ENCODE measurements at regions not wholly inside any gene's neighbourhood (a gene's known extent, or its start where the extent isn't known, plus 50 kb on each side); places are given as distances from the start of the nearest gene placed in this dataset.

DNA sequence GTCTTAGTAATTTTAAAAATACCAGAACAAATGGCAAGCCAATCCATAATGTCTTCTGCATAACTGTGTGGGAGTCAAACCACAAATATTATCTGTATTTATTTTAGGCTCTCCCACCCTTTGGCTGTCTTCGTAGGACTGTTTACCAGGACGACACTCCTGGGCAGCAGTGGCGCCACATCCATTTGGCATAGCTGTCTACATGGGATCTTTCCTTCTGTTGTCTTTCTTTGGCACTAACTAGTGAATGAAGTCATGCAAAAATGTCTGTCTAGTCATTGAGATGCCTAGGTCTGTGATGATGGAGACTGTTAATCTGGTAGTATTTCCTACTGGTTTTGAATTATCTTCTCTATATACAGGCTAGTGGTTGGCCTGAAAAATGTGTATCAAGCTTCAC is 54.0 kb upstream of the CHMP2B start:
- no peak overlapping the region for H3K9ac ChIP-seq
- POLR2A ChIA-PET = no interaction called here

More for the DNA sequence above, 54.0 kb upstream of the CHMP2B start:
- Histone ChIP-seq H3K36me3 (replicated peaks in 1 of 2; ENCODE audit: control insufficient read depth in 1 of 2, insufficient read depth in 2 of 2, low read length in 1 of 2) (no peaks in the 10 kb centered on the region), H3K4me3 (ENCODE audit: low read depth in 2 of 2, low read length in 1 of 2) (no peak overlapping the region), H2AFZ (ENCODE audit: low read depth) (no peak overlapping the region), H3K4me1 (ENCODE audit: control insufficient read depth in 1 of 2, insufficient read depth in 2 of 2, low read depth in 1 of 2, low read length in 1 of 2) (no peaks in the 10 kb centered on the region), H3K9me2 (no peaks in the 10 kb centered on the region), H3K4me2 (no peak overlapping the region), H3K27me3 (ENCODE audit: insufficient read depth) (peaks cover 12% of the 10 kb centered on the region; the same call in 1 of the 2 replicates), H3K27ac (ENCODE audit: low read depth in 2 of 2, low read length in 1 of 2) (no peak overlapping the region), H3F3A (replicated peaks; ENCODE audit: insufficient read depth) (no peaks in the 10 kb centered on the region), H3K9me3 (no peaks in the 10 kb centered on the region), H4K20me1 (ENCODE audit: insufficient read depth) (no peaks in the 10 kb centered on the region), H3K79me2 (ENCODE audit: insufficient read depth) (no peaks in the 10 kb centered on the region)
- no peak for DNase-seq
- TF ChIP-seq, protein P1, sequence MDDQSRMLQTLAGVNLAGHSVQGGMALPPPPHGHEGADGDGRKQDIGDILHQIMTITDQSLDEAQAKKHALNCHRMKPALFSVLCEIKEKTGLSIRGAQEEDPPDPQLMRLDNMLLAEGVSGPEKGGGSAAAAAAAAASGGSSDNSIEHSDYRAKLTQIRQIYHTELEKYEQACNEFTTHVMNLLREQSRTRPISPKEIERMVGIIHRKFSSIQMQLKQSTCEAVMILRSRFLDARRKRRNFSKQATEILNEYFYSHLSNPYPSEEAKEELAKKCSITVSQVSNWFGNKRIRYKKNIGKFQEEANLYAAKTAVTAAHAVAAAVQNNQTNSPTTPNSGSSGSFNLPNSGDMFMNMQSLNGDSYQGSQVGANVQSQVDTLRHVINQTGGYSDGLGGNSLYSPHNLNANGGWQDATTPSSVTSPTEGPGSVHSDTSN (IDR thresholded peaks at IDR 0.05) = no peak
- TF ChIP-seq, protein P2, sequence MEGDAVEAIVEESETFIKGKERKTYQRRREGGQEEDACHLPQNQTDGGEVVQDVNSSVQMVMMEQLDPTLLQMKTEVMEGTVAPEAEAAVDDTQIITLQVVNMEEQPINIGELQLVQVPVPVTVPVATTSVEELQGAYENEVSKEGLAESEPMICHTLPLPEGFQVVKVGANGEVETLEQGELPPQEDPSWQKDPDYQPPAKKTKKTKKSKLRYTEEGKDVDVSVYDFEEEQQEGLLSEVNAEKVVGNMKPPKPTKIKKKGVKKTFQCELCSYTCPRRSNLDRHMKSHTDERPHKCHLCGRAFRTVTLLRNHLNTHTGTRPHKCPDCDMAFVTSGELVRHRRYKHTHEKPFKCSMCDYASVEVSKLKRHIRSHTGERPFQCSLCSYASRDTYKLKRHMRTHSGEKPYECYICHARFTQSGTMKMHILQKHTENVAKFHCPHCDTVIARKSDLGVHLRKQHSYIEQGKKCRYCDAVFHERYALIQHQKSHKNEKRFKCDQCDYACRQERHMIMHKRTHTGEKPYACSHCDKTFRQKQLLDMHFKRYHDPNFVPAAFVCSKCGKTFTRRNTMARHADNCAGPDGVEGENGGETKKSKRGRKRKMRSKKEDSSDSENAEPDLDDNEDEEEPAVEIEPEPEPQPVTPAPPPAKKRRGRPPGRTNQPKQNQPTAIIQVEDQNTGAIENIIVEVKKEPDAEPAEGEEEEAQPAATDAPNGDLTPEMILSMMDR (IDR thresholded peaks at IDR 0.05) = no peak
- no peak for TF ChIP-seq JUND (IDR thresholded peaks at IDR 0.05)
- TF ChIP-seq TAF1 (IDR thresholded peaks at IDR 0.05; ENCODE audit: borderline replicate concordance, low read depth, low read length) = no peak
- no peak for TF ChIP-seq RCOR1 (IDR thresholded peaks at IDR 0.05; ENCODE audit: low read length)
- TF ChIP-seq EZH2phosphoT487 (IDR thresholded peaks at IDR 0.05; ENCODE audit: borderline replicate concordance, low read depth) = no peak
- TF ChIP-seq, protein P3, sequence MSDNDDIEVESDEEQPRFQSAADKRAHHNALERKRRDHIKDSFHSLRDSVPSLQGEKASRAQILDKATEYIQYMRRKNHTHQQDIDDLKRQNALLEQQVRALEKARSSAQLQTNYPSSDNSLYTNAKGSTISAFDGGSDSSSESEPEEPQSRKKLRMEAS (IDR thresholded peaks at IDR 0.05; ENCODE audit: low read depth) = no peak
- TF ChIP-seq CHD2 (IDR thresholded peaks at IDR 0.05; ENCODE audit: low read length, partially characterized antibody) = no peak
- no peak for TF ChIP-seq TCF12 (IDR thresholded peaks at IDR 0.05)
- no peak for TF ChIP-seq SIN3A (IDR thresholded peaks at IDR 0.05; ENCODE audit: borderline replicate concordance, low read depth, low read length)
- no peak for TF ChIP-seq TEAD4 (IDR thresholded peaks at IDR 0.05; ENCODE audit: borderline replicate concordance, insufficient read depth)
- TF ChIP-seq, protein P4, sequence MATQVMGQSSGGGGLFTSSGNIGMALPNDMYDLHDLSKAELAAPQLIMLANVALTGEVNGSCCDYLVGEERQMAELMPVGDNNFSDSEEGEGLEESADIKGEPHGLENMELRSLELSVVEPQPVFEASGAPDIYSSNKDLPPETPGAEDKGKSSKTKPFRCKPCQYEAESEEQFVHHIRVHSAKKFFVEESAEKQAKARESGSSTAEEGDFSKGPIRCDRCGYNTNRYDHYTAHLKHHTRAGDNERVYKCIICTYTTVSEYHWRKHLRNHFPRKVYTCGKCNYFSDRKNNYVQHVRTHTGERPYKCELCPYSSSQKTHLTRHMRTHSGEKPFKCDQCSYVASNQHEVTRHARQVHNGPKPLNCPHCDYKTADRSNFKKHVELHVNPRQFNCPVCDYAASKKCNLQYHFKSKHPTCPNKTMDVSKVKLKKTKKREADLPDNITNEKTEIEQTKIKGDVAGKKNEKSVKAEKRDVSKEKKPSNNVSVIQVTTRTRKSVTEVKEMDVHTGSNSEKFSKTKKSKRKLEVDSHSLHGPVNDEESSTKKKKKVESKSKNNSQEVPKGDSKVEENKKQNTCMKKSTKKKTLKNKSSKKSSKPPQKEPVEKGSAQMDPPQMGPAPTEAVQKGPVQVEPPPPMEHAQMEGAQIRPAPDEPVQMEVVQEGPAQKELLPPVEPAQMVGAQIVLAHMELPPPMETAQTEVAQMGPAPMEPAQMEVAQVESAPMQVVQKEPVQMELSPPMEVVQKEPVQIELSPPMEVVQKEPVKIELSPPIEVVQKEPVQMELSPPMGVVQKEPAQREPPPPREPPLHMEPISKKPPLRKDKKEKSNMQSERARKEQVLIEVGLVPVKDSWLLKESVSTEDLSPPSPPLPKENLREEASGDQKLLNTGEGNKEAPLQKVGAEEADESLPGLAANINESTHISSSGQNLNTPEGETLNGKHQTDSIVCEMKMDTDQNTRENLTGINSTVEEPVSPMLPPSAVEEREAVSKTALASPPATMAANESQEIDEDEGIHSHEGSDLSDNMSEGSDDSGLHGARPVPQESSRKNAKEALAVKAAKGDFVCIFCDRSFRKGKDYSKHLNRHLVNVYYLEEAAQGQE (IDR thresholded peaks at IDR 0.05; ENCODE audit: low read depth, low read length) = no peak
- TF ChIP-seq, protein P5, sequence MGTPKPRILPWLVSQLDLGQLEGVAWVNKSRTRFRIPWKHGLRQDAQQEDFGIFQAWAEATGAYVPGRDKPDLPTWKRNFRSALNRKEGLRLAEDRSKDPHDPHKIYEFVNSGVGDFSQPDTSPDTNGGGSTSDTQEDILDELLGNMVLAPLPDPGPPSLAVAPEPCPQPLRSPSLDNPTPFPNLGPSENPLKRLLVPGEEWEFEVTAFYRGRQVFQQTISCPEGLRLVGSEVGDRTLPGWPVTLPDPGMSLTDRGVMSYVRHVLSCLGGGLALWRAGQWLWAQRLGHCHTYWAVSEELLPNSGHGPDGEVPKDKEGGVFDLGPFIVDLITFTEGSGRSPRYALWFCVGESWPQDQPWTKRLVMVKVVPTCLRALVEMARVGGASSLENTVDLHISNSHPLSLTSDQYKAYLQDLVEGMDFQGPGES (IDR thresholded peaks at IDR 0.05; ENCODE audit: low read depth, low read length) = no peak
- TF ChIP-seq RFX5 (IDR thresholded peaks at IDR 0.05; ENCODE audit: low read length) = no peak
- TF ChIP-seq ELF1 (IDR thresholded peaks at IDR 0.05) = no peak
- TF ChIP-seq RXRA (IDR thresholded peaks at IDR 0.05; ENCODE audit: borderline replicate concordance, low read depth) = no peak
- CTCF ChIA-PET = interaction anchor here (2.1 kb wide), 1 partner anchor 28 kb away, joined by 5 read pairs; no protein-coding TSS in a partner anchor
- WGBS (ENCODE audit: low lambda C conversion rate) = 41% methylated on average over 3 of the region's 3 CpGs

Measured in SK-N-SH (cell line).